Suppressor macrophage treated with lipopolysaccharide for 1 hour (primary cell): ENCODE measurements at regions not wholly inside any gene's neighbourhood (a gene's known extent, or its start where the extent isn't known, plus 50 kb on each side); places are given as distances from the start of the nearest gene placed in this dataset.
"Not testable (repeated sequence)": the region's sequence is repeated elsewhere in the genome, so short reads cannot be mapped to it uniquely, and the experiment has no call there.

Experiments
- DNase-seq, 3 donors: peaks; one replicate each; pipeline ENCODE4 v3.0.0-alpha.2; 2020 to 2022

DNA sequence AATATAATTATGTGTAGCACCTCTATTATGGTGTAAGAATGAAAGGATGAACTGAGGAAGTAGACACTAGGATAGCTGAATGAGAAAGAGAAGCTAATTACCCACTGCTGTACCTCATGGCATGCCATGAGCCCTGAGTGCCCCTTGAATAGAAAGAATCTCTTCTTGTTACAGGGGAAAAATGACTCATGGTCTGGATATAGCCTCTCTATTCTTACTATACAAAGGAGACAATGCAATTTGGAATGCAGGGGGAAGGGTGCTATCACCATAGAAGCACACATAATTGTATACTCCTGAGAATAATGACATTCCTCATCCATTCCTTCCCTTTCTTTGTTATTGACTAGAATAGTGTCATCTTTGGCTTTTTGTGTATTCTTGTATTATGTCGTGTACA is 385.2 kb downstream of the CDH7 start:
- DNase-seq, result no peak

DNA sequence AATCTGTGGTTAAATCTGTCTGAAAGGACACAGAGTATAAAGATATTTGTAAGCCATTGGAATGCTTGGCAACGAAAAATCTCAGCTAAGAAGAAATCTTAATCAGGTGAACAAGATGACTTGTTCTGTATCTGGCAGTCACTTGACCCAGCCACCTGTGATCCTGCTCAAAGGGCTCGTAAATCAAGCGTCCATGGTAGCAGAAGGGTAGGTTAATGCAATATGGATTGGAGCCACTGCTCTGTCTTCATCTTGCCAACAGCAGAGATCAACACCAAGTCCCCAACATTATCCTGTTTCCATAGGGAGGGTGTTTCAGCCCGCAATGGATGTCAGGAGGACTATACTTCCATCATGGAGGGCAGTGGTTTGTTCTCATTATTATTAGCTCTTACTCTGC is 378.4 kb downstream of the CDH7 start:
- no peak for DNase-seq

DNA sequence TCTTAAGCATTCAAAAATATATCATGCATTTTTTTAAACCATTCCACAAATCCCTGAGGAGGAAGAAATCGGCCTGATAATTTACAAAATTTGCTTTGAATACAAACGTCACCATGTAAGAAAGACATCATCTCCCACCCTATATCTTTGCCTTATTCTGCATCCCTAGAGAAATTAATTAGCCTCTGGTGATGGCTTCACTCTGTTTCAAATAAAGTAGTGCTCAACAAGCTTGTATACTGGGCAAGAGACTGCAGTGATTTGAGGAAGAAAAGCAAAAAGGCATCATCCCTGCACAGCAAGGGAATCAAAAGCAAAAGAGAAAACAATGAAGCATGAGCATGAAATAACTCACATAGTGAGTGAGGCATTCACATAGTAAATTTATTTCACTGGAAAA is 375.5 kb downstream of the CDH7 start:
- DNase-seq, result no peak

DNA sequence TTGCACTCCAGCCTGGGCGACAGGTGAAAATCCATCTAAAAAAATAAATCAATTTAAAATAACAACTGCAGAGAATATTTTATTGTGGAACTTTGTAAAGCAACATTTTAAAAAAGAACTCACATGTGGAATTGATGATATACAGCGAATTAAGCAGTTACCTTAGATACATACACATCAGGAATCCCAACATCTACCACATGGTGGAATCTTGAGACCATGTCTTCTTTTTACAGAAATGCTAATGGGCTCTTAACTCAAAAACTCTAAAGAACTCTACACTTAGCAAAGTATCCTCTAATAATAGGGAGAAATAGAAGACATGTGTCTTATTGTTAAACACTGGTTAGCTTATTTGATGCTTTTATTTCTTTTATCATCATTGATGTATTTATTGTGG is 373.6 kb downstream of the CDH7 start:
- no peak for DNase-seq

DNA sequence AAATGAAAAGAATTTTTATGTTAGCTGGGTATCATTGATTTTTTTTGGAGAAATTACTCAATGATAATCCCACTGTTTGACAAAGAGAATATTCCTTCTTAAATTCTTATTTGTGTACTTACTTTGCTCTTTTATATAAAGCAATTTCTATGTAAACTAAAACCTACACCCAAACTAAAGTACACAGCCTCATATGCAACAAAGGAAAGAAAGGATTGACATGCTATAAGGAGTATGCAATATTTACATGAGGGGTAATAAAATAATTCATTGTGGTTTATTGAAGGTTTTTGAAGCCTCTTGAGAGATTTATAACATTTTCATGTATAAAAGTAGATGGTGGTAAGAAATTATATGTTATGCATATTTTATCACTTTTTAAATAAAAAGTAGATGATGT is 368.5 kb downstream of the CDH7 start:
- DNase-seq, result no peak

DNA sequence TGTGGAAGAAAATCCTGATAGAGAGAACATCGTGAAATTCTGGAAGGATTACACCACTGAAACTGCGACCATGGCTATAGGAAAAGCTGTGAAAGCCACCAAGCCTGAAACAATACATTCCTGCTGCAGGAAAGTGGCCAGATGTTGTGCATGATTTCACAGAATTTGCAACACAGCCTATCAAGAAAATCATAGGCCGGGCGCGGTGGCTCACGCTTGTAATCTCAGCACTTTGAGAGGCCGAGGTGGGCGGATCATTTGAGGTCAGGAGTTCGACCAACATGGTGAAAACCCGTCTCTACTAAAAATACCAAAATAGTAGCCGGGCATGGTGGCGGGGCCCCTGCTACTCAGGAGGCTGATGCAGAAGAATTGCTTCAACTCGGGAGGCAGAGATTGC is 360.2 kb downstream of the CDH7 start:
- DNase-seq, result no peak

DNA sequence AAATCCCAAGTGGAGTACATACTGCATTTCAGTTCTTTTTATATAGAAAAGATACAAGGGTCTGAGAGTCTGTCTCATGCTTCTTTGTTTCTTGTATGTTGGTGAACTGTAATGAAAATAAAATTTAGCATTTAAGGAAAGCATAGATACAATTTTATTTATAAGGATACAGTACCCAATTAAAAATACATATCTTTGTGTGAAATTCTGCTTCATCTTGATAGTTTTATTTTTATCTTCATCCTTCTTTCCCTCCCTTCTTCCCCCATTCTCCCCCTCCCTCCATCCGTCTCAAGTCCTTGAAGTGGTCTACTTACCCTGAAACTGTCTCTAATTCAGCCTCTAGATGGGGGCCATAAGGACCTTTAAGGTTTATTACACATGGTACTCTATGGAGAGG is 359.8 kb downstream of the CDH7 start:
- no peak for DNase-seq

DNA sequence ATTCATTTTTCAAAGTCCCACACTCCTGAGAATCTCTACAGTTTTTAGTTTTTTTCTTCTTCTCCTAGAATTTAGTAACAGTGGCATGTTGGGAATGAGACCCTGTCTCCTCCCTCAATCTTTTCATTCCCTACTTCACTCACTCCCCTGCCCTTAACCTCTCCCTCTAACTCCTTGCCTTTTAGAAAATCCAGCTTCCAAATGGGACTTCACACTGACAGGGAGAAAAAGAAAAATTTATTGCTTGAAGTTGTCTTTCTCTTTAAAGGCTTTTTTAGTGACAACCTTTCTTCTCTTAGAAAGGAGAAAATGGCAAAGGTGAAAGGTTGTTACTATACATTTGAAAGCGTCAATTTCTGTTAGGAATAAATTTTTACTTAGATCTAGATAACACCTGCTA is 359.2 kb downstream of the CDH7 start:
- no peak for DNase-seq

DNA sequence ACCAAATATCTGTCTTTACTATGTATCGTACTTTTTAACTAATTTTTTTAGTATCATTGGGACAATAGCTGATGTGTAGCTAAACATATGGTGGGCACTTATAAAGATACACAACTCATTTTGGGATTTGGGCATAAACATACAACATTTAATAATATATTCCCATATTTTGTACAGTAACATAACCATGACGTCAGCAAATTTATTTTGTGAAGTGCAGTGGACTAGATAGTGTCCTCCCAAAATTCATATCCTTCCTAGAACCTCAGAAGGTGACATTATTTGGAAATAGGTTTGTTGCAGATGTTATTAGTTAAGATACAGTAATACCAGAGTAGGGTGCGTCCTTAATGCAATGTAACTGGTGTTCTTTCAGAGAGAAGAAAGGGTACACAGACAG is 356.7 kb downstream of the CDH7 start:
- no peak for DNase-seq

DNA sequence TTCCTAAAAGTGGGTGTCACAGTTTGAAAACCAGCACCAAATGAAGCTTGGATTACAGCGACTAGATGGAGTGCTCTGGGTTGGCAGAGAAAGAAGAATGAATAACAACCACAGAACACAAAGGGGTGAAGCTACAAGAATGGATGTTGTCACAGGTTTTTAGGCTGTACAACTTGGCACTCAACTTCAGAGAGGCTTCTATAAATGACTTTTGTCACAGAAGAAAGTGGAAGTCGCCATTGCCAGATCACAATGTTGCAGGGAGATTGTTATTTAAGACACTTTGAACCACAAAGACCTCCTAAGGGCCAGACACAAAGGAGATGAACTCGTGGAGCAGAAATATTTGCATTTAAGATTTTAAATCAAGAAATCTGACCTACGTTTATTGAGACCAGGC is 354.2 kb downstream of the CDH7 start:
- no peak for DNase-seq

DNA sequence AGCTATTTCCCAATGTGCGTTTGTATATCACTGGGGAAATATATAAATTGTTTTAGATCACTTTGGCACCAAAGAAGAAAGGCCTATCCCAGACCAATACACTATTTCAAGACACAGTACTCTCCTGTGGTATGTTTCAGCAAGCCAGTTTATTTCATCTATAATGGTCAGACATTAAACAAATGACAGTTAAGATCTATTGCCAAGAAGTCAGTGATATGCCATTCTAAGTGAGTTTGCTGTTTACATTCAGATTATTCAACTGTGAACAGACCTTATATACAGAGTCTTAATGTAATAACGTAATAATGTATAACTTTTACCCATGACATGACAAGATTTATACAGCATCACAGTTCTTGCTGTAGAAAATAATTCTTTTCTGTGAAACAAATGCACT is 352.7 kb downstream of the CDH7 start:
- DNase-seq, result no peak

DNA sequence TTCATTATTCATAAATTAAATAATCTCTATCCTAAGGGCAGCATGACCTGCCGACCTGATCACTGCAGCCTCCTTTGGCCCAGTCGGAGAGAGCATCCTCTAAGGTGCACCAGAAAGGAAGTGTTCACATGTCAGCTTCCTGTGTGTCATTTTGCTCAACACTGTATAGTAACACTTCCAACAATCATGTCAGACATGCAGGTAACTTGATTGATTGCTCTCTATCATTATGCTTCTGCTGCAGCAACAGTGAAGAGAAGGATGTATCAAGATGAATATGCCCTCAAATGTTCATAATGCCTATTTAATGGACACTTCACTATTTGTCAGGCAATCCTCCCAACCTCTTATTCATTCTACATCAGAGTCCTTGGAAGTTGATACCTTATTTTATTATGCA is 332.3 kb downstream of the CDH7 start:
- no peak for DNase-seq

DNA sequence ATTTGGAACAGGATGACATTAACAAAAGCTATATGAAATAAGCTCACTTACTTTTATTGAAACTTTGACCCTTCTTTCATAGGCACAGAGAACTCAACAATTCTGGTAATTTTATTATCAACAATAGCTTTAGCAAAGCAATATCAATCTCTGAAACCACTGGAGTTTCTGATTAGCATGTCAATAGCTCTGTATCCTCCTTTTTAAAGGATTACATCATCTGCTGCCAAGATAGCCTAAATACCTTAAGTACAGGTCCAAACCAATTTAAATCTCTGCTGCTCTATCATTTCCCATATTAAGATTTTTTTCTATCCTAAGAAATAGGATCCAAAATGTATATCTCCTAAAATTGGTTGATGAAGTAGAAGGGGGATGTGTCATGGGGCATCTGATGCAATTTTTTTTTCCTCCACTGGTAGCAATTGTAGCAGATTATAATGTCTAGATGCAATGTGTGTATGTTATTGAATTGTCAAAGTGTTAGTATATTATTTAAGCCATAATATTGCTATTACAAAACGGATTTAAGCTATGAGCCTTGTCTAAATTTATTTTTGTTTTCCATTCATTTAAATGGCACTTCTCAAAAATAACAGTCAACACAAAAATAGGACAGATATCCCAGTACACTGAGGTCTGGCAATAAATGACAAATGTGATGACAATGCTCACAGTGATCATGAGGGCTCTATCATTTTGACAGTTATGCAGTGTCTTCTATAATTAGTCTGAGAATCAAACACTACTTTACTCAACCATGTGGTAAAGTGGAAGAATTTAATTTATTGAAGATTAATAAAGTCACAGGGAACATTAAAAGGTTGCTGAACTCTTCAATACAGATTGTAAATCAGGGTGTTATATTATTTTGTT is 328.4 kb downstream of the CDH7 start:
- DNase-seq, result no peak

DNA sequence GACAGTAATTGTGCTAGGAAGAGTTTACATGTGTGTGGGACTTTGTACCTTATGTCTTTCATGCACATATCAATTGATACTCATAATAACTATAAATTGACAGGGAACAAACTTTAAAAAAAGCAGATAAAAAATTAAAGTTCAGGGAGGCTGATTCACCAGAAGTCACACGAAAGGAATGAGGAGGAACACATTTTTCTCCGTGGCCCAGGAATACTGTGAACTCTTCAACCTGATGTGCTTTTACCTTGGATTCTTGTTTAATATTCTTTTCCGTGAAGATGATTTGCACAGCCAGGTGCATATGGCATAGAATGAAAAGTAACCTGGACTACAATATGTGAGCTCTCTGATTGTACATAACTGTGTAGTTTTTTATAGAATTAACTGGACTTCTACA is 326.3 kb downstream of the CDH7 start:
- no peak for DNase-seq

DNA sequence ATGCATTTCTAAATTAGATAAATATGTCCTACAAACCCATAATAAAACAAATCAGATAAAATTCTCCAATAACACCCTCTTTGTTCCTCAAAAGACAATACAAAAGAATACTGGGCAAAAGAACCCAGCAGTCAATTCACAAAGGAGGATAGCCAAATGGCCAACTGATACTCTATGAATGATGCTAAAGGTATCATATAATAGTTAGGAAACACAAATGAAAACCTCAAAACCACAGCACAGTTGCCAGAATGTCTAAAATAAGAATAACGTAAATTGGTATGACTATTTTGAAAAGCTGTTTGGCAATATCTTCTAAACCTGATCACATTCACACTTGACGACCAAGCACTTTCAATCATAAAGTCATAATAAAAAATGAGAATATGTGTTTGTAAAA is 315.4 kb downstream of the CDH7 start:
- no peak for DNase-seq

DNA sequence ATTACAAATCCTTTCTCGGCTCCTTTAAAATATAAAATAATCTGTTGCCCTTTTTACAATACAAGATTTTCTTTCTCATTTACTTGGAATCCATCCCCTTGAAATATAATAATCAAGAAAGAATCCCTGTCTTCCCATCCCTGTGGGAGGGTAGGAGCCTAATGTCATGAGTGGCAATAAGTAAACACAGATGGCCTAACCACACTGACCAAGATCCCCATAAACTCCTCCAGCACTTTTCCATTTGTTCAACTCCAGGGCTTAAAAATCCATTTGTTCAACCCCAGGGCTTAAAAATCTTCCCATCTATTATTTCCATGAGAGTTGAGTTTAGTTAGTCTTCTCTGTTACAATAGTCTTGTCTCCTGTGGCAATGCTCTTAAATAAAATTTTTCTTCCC is 297.6 kb downstream of the CDH7 start:
- DNase-seq, result no peak

DNA sequence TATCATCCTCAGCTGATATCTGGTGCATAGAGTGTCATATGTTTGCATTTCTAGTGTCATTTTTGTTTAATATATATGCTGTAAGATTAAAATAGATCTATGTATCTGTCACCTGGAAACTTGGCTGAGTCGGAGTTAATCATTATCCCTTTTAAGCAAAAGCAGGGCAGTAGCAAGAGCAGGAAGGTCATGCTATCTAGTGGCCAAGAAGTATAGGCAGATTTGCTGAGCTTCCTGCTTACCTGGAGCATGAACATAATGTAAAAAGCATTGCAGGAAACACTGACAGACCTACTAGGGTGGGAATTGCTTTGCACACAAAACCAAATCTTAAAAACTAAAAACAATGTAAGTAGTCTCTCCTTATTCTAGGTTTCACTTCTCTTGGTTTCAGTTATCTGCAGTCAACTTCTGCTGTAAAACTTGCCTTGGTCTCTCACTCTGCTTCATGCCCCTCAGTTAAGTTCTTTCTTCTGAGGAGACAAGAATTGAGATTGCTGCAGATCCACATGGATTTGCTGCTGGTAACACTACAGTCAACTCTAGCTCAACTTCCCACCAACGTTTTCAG is 295.3 kb downstream of the CDH7 start:
- DNase-seq, result no peak

DNA sequence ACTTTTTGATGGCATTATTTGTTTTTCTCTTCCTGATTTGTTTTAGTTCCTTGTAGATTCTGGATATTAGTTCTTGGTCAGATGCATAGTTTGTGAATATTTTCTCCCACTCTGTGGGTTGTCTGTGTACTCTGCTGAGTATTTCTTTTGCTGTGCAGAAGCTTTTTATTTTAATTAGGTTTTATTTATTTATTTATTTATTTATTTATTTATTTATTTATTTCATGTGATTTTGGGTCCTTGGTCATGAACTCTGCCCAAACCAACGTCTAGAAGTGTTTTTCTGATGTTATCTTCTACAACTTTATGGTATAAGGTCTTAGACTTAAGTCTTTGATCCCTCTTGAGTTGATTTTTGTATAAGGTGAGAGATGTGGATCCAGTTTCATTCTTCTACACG is 292.2 kb downstream of the CDH7 start:
- DNase-seq, result no peak

DNA sequence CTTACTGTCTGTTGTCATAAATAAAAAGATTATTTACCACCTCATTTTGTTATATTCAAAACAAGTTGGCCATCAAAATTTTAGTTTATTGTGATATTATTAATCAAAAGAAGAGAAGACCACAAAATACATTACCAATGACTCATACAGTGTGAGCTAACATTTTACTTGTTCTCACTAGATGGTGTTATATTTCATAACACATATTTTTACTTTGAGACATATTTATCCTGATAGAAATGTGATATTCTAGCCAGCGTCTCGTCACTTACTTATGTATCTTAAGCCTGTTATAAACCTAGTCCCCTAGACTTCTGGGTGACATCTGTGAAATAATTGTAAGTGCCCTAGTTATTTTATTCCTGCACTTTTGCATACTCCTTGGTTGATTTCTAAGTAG is 263.2 kb downstream of the CDH7 start:
- no peak for DNase-seq

DNA sequence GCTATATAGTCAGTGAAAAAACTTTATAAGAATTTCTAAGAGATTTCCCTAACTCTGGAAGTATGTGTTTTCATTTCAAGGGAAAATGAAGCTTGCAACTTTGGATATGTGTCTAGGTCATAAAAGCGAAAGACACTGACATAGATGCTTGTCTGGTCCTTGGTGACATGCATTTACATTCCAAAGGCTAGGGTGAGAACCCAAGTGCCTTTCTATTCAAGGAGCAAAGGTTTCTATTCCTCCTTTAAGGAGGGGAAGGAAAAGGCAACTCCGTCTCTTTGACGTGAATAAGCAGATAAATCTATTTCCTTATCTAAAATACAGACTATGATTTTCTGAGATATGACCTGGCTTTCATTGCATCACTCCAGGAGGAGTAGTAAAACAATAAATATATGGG is 261.1 kb downstream of the CDH7 start:
- no peak for DNase-seq

DNA sequence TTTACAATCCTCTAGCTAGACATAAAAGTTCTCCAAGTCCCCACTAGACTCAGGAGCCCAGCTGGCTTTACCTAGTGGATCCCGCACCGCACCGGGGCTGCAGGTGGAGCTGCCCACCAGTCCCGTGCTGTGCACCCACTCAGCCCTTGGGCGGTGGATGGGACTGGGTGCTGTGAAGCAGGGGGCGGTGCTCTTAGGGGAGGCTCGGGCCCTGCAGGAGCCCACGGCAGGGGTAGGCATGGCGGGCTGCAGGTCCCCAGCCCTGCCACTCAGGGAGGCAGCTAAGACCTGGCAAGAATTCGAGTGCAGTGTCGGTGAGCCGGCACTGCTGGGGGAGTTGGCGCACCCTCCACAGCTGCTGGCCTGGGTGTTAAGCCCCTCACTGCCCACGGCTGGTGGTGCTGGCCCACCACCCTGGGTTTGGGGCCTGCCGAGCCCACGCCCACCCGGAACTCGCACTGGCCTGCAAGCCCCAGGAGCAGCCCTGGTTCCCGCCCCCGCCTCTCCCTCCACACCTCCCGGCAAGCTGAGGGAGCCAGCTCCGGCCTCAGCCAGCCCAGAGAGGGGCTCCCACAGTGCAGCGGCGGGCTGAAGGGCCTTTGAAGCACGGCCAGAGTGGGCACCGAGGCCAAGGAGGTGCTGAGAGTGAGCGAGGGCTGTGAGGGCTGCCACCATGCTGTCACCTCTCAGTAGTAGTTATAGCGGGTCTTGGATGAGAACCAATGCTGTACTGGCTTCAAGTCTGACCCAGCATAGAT is 255.2 kb downstream of the CDH7 start:
- DNase-seq, result no peak

DNA sequence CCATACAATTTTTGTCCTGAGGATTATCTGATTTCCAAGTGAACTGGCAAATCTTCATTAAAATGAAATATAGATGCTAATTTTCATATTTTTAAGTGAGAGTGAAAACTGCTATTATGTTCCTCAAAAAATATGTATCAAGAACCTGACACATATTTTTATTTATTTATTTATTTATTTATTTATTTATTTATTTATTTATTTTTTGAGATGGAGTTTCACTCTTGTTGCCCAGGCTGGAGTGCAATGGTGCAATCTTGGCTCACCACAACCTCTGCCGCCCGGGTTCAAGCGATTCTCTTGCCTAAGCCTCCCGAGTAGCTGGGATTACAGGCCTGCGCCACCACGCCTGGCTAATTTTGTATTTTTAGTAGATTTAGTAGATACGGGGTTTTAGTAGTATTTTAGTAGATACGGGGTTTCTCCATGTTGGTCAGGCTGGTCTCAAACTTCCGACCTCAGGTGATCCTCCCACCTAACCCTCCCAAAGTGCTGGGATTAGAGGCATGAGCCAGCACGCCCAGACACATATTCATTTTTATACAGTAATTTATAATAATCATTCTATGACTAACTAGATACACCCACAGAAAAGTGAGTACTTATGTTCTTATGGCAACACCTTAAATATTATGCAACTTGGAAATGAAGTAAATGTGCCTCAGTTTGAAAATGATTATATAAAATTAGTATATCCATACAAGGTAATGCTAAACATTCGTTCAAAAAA is 248.3 kb downstream of the CDH7 start:
- not testable (repeated sequence) for DNase-seq

DNA sequence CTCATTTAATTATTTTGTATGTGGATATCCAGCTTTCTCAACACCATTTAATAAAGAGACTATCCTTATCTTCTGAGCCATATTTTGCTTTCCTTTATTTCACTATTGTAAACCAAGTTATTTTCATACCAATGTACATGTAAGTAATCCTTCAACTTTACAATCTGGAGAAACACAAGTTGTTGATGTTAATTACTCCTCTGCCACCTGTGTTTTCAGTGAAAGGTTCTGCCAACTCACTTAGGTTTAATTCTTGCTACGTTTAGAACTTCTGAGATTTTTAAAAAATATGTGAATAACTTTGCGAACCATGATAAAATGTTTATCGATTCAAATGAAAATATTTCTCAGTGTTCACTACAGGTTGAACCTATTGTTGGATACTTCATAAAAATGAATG is 244.4 kb downstream of the CDH7 start:
- DNase-seq, result no peak

DNA sequence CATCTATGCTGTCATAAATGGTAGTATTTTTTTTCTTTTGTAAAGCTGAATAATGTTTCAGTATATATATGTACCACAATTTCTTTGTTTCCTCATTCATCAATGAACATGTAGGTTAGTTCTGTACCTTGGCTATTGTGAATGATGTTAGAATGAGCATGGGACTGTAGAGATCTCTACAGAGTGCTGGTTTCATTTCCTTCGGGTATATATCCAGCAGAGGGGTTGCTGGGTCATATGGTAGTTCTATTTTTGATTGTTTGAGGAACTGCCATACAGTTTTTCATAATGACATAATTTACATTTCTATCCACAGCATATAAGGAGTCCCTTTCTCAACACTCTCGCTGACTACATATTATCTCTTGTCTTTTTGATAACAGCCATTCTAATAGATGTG is 243.5 kb downstream of the CDH7 start:
- peak in 1 of 3 donors; percentile 45 for DNase-seq
